GM18519 (cell line): ENCODE measurements at regions not wholly inside any gene's neighbourhood (a gene's known extent, or its start where the extent isn't known, plus 50 kb on each side); places are given as distances from the start of the nearest gene placed in this dataset.
"Not testable (repeated sequence)": the region's sequence is repeated elsewhere in the genome, so short reads cannot be mapped to it uniquely, and the experiment has no call there.

Experiments used
- ATAC-seq: cut with Tn5 transposase; IDR thresholded peaks from one replicate; pipeline ENCODE4 v1.9.1; 2021; ENCODE audit warnings: mild to moderate bottlenecking, moderate library complexity; ENCODE audit not compliant: unreplicated experiment, low FRiP score

GRCh38 chr18:42305869-42306593 lies 351.0 kb downstream of the PIK3C3 start:
- ATAC-seq, result no peak

- ATAC-seq, result no peak
Observed at GRCh38 chr18:42306594-42306980, 351.6 kb downstream of the PIK3C3 start.

GRCh38 chr18:42310956-42311355 lies 355.9 kb downstream of the PIK3C3 start:
- ATAC-seq, result no peak

- ATAC-seq, result no peak
Observed at GRCh38 chr18:42326752-42327151, 371.7 kb downstream of the PIK3C3 start.

GRCh38 chr18:42328931-42329330 lies 373.9 kb downstream of the PIK3C3 start:
- ATAC-seq, result no peak

GRCh38 chr18:42330296-42330695 lies 375.3 kb downstream of the PIK3C3 start:
- no peak for ATAC-seq

GRCh38 chr18:42333558-42333957 lies 378.5 kb downstream of the PIK3C3 start:
- no peak for ATAC-seq

GRCh38 chr18:42334931-42335330 lies 379.9 kb downstream of the PIK3C3 start:
- ATAC-seq, result no peak

- ATAC-seq, result no peak
Observed at GRCh38 chr18:42336139-42336538, 381.1 kb downstream of the PIK3C3 start.

GRCh38 chr18:42337337-42337736 lies 382.3 kb downstream of the PIK3C3 start:
- not testable (repeated sequence) for ATAC-seq

GRCh38 chr18:42338683-42339082 lies 383.6 kb downstream of the PIK3C3 start:
- no peak for ATAC-seq

- no peak for ATAC-seq
Observed at GRCh38 chr18:42339372-42339771, 384.3 kb downstream of the PIK3C3 start.

GRCh38 chr18:42340423-42341009 lies 385.5 kb downstream of the PIK3C3 start:
- no peak for ATAC-seq

GRCh38 chr18:42341423-42341822 lies 386.4 kb downstream of the PIK3C3 start:
- no peak for ATAC-seq

GRCh38 chr18:42348722-42349121 lies 393.7 kb downstream of the PIK3C3 start:
- no peak for ATAC-seq

GRCh38 chr18:42351455-42351854 lies 396.4 kb downstream of the PIK3C3 start:
- ATAC-seq, result no peak

- ATAC-seq, result no peak
Observed at GRCh38 chr18:42360716-42361115, 405.7 kb downstream of the PIK3C3 start.

- no peak for ATAC-seq
Observed at GRCh38 chr18:42363446-42364441, 408.7 kb downstream of the PIK3C3 start.

GRCh38 chr18:42364766-42365165 lies 409.7 kb downstream of the PIK3C3 start:
- ATAC-seq, result no peak

- ATAC-seq, result no peak
Observed at GRCh38 chr18:42365591-42365990, 410.6 kb downstream of the PIK3C3 start.

- no peak for ATAC-seq
Observed at GRCh38 chr18:42373584-42373983, 418.6 kb downstream of the PIK3C3 start.
